Vagina (tissue), 2 donors: ENCODE measurements at regions not wholly inside any gene's neighbourhood (a gene's known extent, or its start where the extent isn't known, plus 50 kb on each side); places are given as distances from the start of the nearest gene placed in this dataset.

Experiments
- CTCF ChIP-seq, 3 experiments: fragments of 450-650 bp in 2 of 3; fragments of 200-600 bp in 1 of 3; sonication (generic) in 1 of 3; IDR thresholded peaks; one replicate each; pipeline ENCODE4 v1.5.1; 2017 to 2019; ENCODE audit warnings: antibody characterized with exemption in 3 of 3, mild to moderate bottlenecking in 2 of 3, moderate library complexity in 2 of 3
- POLR2A ChIP-seq, 2 donors: fragments of 450-650 bp; IDR thresholded peaks; one replicate each; pipeline ENCODE4 v1.6.1; 2017; ENCODE audit warnings: antibody characterized with exemption in 2 of 2, mild to moderate bottlenecking in 2 of 2, moderate library complexity in 2 of 2

DNA sequence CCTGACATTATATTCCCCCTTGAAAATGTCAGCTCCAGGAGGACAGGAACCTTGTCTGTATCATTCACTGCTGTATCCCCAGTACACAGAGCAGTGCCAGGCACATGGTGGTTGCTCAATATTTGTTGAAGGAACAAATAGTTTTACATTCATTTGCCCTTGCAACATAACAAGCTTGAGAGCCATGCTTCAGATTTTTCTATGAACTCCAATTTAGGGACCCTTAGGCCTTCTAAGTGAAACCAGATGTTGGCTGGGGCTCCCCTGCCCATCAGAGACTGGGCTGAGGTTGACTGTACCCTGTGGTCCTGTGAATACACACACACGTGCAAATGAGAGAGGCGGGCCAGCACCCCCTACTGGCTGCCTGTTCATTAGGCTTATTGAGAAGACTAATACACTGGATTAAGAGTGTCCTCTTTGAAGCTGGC, 214.9 kb upstream of the WWC1 start:
- TF ChIP-seq CTCF (IDR thresholded peaks at IDR 0.05), result peak in 1 of 3 experiments; percentile 32
- no peak for TF ChIP-seq POLR2A (IDR thresholded peaks at IDR 0.05)
